ENCODE measurements at regions not wholly inside any gene's neighbourhood (a gene's known extent, or its start where the extent isn't known, plus 50 kb on each side); places are given as distances from the start of the nearest gene placed in this dataset.
"Not testable (repeated sequence)": the region's sequence is repeated elsewhere in the genome, so short reads cannot be mapped to it uniquely, and the experiment has no call there.

GRCh38 chr14:106196459-106196858, 670.1 kb downstream of the TMEM121 start:
- not testable (repeated sequence) for H3K36me3 ChIP-seq (ENCODE audit: control insufficient read depth in 1 of 2, insufficient read depth in 2 of 2, low read length in 2 of 2); H3K4ac ChIP-seq (ENCODE audit: low read depth, low read length); H3K9ac ChIP-seq (ENCODE audit: low read length); H3K79me2 ChIP-seq (ENCODE audit: control insufficient read depth, insufficient read depth, low read length, poor library complexity); H2BK120ac ChIP-seq (ENCODE audit: insufficient read depth, low read length, poor library complexity); H3K79me1 ChIP-seq (ENCODE audit: low read length); H4K12ac ChIP-seq (ENCODE audit: low read depth, low read length); H2AFZ ChIP-seq (ENCODE audit: insufficient read depth, low read length, poor library complexity); H2BK12ac ChIP-seq (ENCODE audit: low read length); H3K14ac ChIP-seq (ENCODE audit: low read length); H4K91ac ChIP-seq (ENCODE audit: low read depth, low read length); H2AK5ac ChIP-seq (ENCODE audit: low read length); DNase-seq; H3K27ac ChIP-seq (ENCODE audit: low read depth, low read length); H4K8ac ChIP-seq (ENCODE audit: low read depth, low read length); H3K18ac ChIP-seq (ENCODE audit: low read length); H3K23ac ChIP-seq (ENCODE audit: low read length); H3K4me2 ChIP-seq (ENCODE audit: low read length); H3K27me3 ChIP-seq (ENCODE audit: insufficient read depth, low read length); H3K4me3 ChIP-seq (ENCODE audit: low read depth, low read length); H3K4me1 ChIP-seq (ENCODE audit: control insufficient read depth in 1 of 2, insufficient read depth in 2 of 2, low read length in 2 of 2); H2BK5ac ChIP-seq (ENCODE audit: low read depth, low read length, poor library complexity)
- no CpG with 5 or more reads among the region's 7 CpGs for WGBS (ENCODE audit: extremely low coverage, insufficient coverage, insufficient read length)
- peaks cover 22% of the 10 kb centered on the region for H3K9me3 ChIP-seq (ENCODE audit: insufficient read depth, low read depth, low read length)

- H3K9me3 ChIP-seq (ENCODE audit: insufficient read depth, low read depth, low read length): peaks cover 24% of the 10 kb centered on the region
- H3K36me3 ChIP-seq (ENCODE audit: control insufficient read depth in 1 of 2, insufficient read depth in 2 of 2, low read length in 2 of 2); H3K27ac ChIP-seq (ENCODE audit: low read depth, low read length); H4K8ac ChIP-seq (ENCODE audit: low read depth, low read length); H3K4me2 ChIP-seq (ENCODE audit: low read length); H3K4ac ChIP-seq (ENCODE audit: low read depth, low read length); H4K91ac ChIP-seq (ENCODE audit: low read depth, low read length); H2AFZ ChIP-seq (ENCODE audit: insufficient read depth, low read length, poor library complexity); H3K4me1 ChIP-seq (ENCODE audit: control insufficient read depth in 1 of 2, insufficient read depth in 2 of 2, low read length in 2 of 2); H2BK5ac ChIP-seq (ENCODE audit: low read depth, low read length, poor library complexity); H3K79me2 ChIP-seq (ENCODE audit: control insufficient read depth, insufficient read depth, low read length, poor library complexity); H2AK5ac ChIP-seq (ENCODE audit: low read length); H3K23ac ChIP-seq (ENCODE audit: low read length); H3K79me1 ChIP-seq (ENCODE audit: low read length); DNase-seq; H3K27me3 ChIP-seq (ENCODE audit: insufficient read depth, low read length); H4K12ac ChIP-seq (ENCODE audit: low read depth, low read length); H2BK12ac ChIP-seq (ENCODE audit: low read length); H2BK120ac ChIP-seq (ENCODE audit: insufficient read depth, low read length, poor library complexity); H3K4me3 ChIP-seq (ENCODE audit: low read depth, low read length); H3K14ac ChIP-seq (ENCODE audit: low read length); H3K9ac ChIP-seq (ENCODE audit: low read length); H3K18ac ChIP-seq (ENCODE audit: low read length): not testable (repeated sequence)
- WGBS (ENCODE audit: extremely low coverage, insufficient coverage, insufficient read length): no CpG with 5 or more reads among the region's 4 CpGs
Measured at GRCh38 chr14:106197264-106197663, 670.9 kb downstream of the TMEM121 start.

DNA sequence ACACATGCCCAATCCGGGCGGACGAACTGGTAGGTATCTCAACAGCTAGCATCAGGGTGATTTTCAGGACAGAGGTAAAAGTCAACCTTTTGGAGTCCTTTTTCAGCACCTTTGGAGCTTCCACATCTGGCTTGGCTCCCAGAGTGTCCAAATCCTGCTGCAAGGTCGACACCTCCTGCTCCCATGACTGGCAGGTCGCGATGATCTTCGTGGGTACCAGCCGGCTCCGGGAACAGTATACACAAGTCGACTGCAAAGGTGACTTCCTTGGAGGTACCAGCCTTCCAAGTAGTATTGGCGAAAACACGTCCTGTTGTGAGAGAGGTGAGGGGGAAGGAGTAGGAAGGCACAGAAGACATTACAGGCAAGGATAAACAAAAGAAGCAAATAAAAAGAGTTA, 672.7 kb downstream of the TMEM121 start:
- no peak overlapping the region for H3K4me2 ChIP-seq (ENCODE audit: low read length)
- H4K91ac ChIP-seq (ENCODE audit: low read depth, low read length): no peak overlapping the region
- no peak overlapping the region for H2BK120ac ChIP-seq (ENCODE audit: insufficient read depth, low read length, poor library complexity)
- no peak overlapping the region for H3K14ac ChIP-seq (ENCODE audit: low read length)
- H3K79me1 ChIP-seq (ENCODE audit: low read length): no peaks in the 10 kb centered on the region
- H4K8ac ChIP-seq (ENCODE audit: low read depth, low read length): no peak overlapping the region
- WGBS (ENCODE audit: extremely low coverage, insufficient coverage, insufficient read length): no CpG with 5 or more reads among the region's 12 CpGs
- H2AK5ac ChIP-seq (ENCODE audit: low read length): no peak overlapping the region
- no peaks in the 10 kb centered on the region for H3K27me3 ChIP-seq (ENCODE audit: insufficient read depth, low read length)
- no peak overlapping the region for H3K4me3 ChIP-seq (ENCODE audit: low read depth, low read length)
- no peak overlapping the region for H3K9ac ChIP-seq (ENCODE audit: low read length)
- H3K18ac ChIP-seq (ENCODE audit: low read length): no peak overlapping the region
- no peak overlapping the region for H3K23ac ChIP-seq (ENCODE audit: low read length)
- H4K12ac ChIP-seq (ENCODE audit: low read depth, low read length): no peak overlapping the region
- H3K79me2 ChIP-seq (ENCODE audit: control insufficient read depth, insufficient read depth, low read length, poor library complexity): no peaks in the 10 kb centered on the region
- no peak overlapping the region for H2AFZ ChIP-seq (ENCODE audit: insufficient read depth, low read length, poor library complexity)
- H2BK12ac ChIP-seq (ENCODE audit: low read length): no peak overlapping the region
- peaks cover 25% of the 10 kb centered on the region for H3K9me3 ChIP-seq (ENCODE audit: insufficient read depth, low read depth, low read length)
- no peak overlapping the region for H2BK5ac ChIP-seq (ENCODE audit: low read depth, low read length, poor library complexity)
- no peak overlapping the region for H3K27ac ChIP-seq (ENCODE audit: low read depth, low read length)
- H3K4ac ChIP-seq (ENCODE audit: low read depth, low read length): no peak overlapping the region
- no peaks in the 10 kb centered on the region for H3K4me1 ChIP-seq (ENCODE audit: control insufficient read depth in 1 of 2, insufficient read depth in 2 of 2, low read length in 2 of 2)
- H3K36me3 ChIP-seq (ENCODE audit: control insufficient read depth in 1 of 2, insufficient read depth in 2 of 2, low read length in 2 of 2): no peaks in the 10 kb centered on the region
- no peak for DNase-seq

GRCh38 chr14:106200541-106201315, 674.3 kb downstream of the TMEM121 start:
- Histone ChIP-seq H3K79me1 (ENCODE audit: low read length) (no peaks in the 10 kb centered on the region), H4K91ac (ENCODE audit: low read depth, low read length) (no peak overlapping the region), H3K23ac (ENCODE audit: low read length) (no peak overlapping the region), H3K36me3 (ENCODE audit: control insufficient read depth in 1 of 2, insufficient read depth in 2 of 2, low read length in 2 of 2) (no peaks in the 10 kb centered on the region), H2BK5ac (ENCODE audit: low read depth, low read length, poor library complexity) (no peak overlapping the region), H3K4me1 (ENCODE audit: control insufficient read depth in 1 of 2, insufficient read depth in 2 of 2, low read length in 2 of 2) (no peaks in the 10 kb centered on the region), H3K4me3 (ENCODE audit: low read depth, low read length) (no peak overlapping the region), H2BK12ac (ENCODE audit: low read length) (no peak overlapping the region), H4K12ac (ENCODE audit: low read depth, low read length) (no peak overlapping the region), H2BK120ac (ENCODE audit: insufficient read depth, low read length, poor library complexity) (no peak overlapping the region), H4K8ac (ENCODE audit: low read depth, low read length) (no peak overlapping the region), H3K27ac (ENCODE audit: low read depth, low read length) (no peak overlapping the region), H3K9ac (ENCODE audit: low read length) (no peak overlapping the region), H3K27me3 (ENCODE audit: insufficient read depth, low read length) (no peaks in the 10 kb centered on the region), H3K18ac (ENCODE audit: low read length) (no peak overlapping the region), H3K9me3 (ENCODE audit: insufficient read depth, low read depth, low read length) (peaks cover 30% of the 10 kb centered on the region), H3K4ac (ENCODE audit: low read depth, low read length) (no peak overlapping the region), H2AK5ac (ENCODE audit: low read length) (no peak overlapping the region), H3K14ac (ENCODE audit: low read length) (no peak overlapping the region), H3K4me2 (ENCODE audit: low read length) (no peak overlapping the region), H3K79me2 (ENCODE audit: control insufficient read depth, insufficient read depth, low read length, poor library complexity) (no peaks in the 10 kb centered on the region), H2AFZ (ENCODE audit: insufficient read depth, low read length, poor library complexity) (no peak overlapping the region)
- no peak for DNase-seq
- no CpG with 5 or more reads among the region's 25 CpGs for WGBS (ENCODE audit: extremely low coverage, insufficient coverage, insufficient read length)
